ENCODE measurements at regions not wholly inside any gene's neighbourhood (a gene's known extent, or its start where the extent isn't known, plus 50 kb on each side); places are given as distances from the start of the nearest gene placed in this dataset.

- Histone ChIP-seq H2BK12ac (ENCODE audit: insufficient read length, low read depth, low read length) (no peak overlapping the region), H2BK5ac (ENCODE audit: insufficient read length, low read length) (no peak overlapping the region), H3K18ac (ENCODE audit: insufficient read length, low read depth, low read length) (no peak overlapping the region), H3K9ac (ENCODE audit: extremely low read depth, insufficient read length, low read length) (no peak overlapping the region), H2AFZ (ENCODE audit: low read length) (no peak overlapping the region), H3K27me3 (ENCODE audit: insufficient read depth, low read length) (no peaks in the 10 kb centered on the region), H3K9me3 (ENCODE audit: control insufficient read depth, low read depth, low read length) (no peaks in the 10 kb centered on the region), H2BK15ac (ENCODE audit: low read depth, low read length) (no peak overlapping the region), H3K79me2 (ENCODE audit: insufficient read depth, low read length) (no peaks in the 10 kb centered on the region), H2BK20ac (ENCODE audit: low read depth, low read length, poor library complexity, severe bottlenecking) (no peak overlapping the region), H2BK120ac (ENCODE audit: low read depth, low read length, poor library complexity, severe bottlenecking) (no peak overlapping the region), H3K4me2 (ENCODE audit: insufficient read depth, insufficient read length, low read length) (no peak overlapping the region), H3K4me1 (ENCODE audit: insufficient read depth, low read length) (no peaks in the 10 kb centered on the region), H3K23ac (ENCODE audit: insufficient read length, low read depth, low read length) (no peak overlapping the region), H2AK5ac (ENCODE audit: insufficient read length, low read length) (no peak overlapping the region), H3K4ac (ENCODE audit: low read depth, low read length) (no peak overlapping the region), H4K8ac (replicated peaks; ENCODE audit: insufficient read length, low read depth, low read length) (no peak overlapping the region), H3T11ph (ENCODE audit: low read length) (no peak overlapping the region), H3K79me1 (ENCODE audit: insufficient read depth, low read depth, low read length, poor library complexity, severe bottlenecking) (no peaks in the 10 kb centered on the region), H3K14ac (ENCODE audit: insufficient read depth, low read length) (no peak overlapping the region), H4K5ac (ENCODE audit: insufficient read length, low read depth, low read length) (no peak overlapping the region), H3K23me2 (ENCODE audit: insufficient read length, low read depth, low read length, poor library complexity, severe bottlenecking) (no peaks in the 10 kb centered on the region), H3K56ac (ENCODE audit: insufficient read length, low read depth, low read length) (no peak overlapping the region), H4K91ac (ENCODE audit: insufficient read length, low read depth, low read length) (no peak overlapping the region), H3K27ac (ENCODE audit: insufficient read length, low read depth, low read length) (no peak overlapping the region), H4K20me1 (ENCODE audit: control insufficient read depth, insufficient read depth, insufficient read length) (no peaks in the 10 kb centered on the region)
- Mint-ChIP-seq H3K27me3 (ENCODE audit: low read depth) (no peaks in the 10 kb centered on the region), H3K27ac (no peak overlapping the region), H3K9me3 (no peaks in the 10 kb centered on the region), H3K36me3 (ENCODE audit: insufficient read depth in 1 of 3, low read depth in 3 of 3) (no peaks in the 10 kb centered on the region), H3K4me1 (peaks cover 6 to 7% of the 10 kb centered on the region in 2 experiments), H3K4me3 (no peak overlapping the region)
- no peak for DNase-seq
- TF ChIP-seq, protein P1, sequence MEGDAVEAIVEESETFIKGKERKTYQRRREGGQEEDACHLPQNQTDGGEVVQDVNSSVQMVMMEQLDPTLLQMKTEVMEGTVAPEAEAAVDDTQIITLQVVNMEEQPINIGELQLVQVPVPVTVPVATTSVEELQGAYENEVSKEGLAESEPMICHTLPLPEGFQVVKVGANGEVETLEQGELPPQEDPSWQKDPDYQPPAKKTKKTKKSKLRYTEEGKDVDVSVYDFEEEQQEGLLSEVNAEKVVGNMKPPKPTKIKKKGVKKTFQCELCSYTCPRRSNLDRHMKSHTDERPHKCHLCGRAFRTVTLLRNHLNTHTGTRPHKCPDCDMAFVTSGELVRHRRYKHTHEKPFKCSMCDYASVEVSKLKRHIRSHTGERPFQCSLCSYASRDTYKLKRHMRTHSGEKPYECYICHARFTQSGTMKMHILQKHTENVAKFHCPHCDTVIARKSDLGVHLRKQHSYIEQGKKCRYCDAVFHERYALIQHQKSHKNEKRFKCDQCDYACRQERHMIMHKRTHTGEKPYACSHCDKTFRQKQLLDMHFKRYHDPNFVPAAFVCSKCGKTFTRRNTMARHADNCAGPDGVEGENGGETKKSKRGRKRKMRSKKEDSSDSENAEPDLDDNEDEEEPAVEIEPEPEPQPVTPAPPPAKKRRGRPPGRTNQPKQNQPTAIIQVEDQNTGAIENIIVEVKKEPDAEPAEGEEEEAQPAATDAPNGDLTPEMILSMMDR (conservative IDR thresholded peaks at IDR 0.05): no peak
- no CpG with 5 or more reads among the region's 1 CpG for WGBS (ENCODE audit: extremely low coverage, insufficient read length, low lambda C conversion rate)
These were observed 840.3 kb upstream of the SEMA6A start for GRCh38 chr5:117414926-117415325.
